ENCODE measurements at regions not wholly inside any gene's neighbourhood (a gene's known extent, or its start where the extent isn't known, plus 50 kb on each side); places are given as distances from the start of the nearest gene placed in this dataset.

GRCh38 chr5:86199287-86199686 is 418.5 kb upstream of the COX7C start:
- TF ChIP-seq IRF9 (tag; IDR thresholded peaks at IDR 0.05) = no peak
- TF ChIP-seq, protein P1, sequence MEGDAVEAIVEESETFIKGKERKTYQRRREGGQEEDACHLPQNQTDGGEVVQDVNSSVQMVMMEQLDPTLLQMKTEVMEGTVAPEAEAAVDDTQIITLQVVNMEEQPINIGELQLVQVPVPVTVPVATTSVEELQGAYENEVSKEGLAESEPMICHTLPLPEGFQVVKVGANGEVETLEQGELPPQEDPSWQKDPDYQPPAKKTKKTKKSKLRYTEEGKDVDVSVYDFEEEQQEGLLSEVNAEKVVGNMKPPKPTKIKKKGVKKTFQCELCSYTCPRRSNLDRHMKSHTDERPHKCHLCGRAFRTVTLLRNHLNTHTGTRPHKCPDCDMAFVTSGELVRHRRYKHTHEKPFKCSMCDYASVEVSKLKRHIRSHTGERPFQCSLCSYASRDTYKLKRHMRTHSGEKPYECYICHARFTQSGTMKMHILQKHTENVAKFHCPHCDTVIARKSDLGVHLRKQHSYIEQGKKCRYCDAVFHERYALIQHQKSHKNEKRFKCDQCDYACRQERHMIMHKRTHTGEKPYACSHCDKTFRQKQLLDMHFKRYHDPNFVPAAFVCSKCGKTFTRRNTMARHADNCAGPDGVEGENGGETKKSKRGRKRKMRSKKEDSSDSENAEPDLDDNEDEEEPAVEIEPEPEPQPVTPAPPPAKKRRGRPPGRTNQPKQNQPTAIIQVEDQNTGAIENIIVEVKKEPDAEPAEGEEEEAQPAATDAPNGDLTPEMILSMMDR (IDR thresholded peaks at IDR 0.05 in 2 of 3, conservative IDR thresholded peaks at IDR 0.05 in 1 of 3; ENCODE audit: insufficient read depth in 2 of 3, low read depth in 1 of 3, low read length in 3 of 3) = no peak
- TF ChIP-seq, protein P2, sequence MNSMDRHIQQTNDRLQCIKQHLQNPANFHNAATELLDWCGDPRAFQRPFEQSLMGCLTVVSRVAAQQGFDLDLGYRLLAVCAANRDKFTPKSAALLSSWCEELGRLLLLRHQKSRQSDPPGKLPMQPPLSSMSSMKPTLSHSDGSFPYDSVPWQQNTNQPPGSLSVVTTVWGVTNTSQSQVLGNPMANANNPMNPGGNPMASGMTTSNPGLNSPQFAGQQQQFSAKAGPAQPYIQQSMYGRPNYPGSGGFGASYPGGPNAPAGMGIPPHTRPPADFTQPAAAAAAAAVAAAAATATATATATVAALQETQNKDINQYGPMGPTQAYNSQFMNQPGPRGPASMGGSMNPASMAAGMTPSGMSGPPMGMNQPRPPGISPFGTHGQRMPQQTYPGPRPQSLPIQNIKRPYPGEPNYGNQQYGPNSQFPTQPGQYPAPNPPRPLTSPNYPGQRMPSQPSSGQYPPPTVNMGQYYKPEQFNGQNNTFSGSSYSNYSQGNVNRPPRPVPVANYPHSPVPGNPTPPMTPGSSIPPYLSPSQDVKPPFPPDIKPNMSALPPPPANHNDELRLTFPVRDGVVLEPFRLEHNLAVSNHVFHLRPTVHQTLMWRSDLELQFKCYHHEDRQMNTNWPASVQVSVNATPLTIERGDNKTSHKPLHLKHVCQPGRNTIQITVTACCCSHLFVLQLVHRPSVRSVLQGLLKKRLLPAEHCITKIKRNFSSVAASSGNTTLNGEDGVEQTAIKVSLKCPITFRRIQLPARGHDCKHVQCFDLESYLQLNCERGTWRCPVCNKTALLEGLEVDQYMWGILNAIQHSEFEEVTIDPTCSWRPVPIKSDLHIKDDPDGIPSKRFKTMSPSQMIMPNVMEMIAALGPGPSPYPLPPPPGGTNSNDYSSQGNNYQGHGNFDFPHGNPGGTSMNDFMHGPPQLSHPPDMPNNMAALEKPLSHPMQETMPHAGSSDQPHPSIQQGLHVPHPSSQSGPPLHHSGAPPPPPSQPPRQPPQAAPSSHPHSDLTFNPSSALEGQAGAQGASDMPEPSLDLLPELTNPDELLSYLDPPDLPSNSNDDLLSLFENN (IDR thresholded peaks at IDR 0.05; ENCODE audit: low read depth in 2 of 2, low read length in 2 of 2) = no peak
- TF ChIP-seq MTA1 (IDR thresholded peaks at IDR 0.05; ENCODE audit: borderline replicate concordance) = no peak
- TF ChIP-seq ZNF395 (CRISPR knock-in tag; IDR thresholded peaks at IDR 0.05) = no peak
- TF ChIP-seq, protein P3, sequence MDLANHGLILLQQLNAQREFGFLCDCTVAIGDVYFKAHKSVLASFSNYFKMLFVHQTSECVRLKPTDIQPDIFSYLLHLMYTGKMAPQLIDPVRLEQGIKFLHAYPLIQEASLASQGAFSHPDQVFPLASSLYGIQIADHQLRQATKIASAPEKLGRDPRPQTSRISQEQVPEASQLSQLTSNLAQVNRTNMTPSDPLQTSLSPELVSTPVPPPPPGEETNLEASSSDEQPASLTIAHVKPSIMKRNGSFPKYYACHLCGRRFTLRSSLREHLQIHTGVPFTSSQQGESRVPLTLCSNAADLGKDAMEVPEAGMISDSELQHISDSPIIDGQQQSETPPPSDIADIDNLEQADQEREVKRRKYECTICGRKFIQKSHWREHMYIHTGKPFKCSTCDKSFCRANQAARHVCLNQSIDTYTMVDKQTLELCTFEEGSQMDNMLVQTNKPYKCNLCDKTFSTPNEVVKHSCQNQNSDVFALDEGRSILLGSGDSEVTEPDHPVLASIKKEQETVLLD (IDR thresholded peaks at IDR 0.05) = no peak
- no peak for TF ChIP-seq EGR1 (conservative IDR thresholded peaks at IDR 0.05)
- no peak for TF ChIP-seq POLR2AphosphoS5 (IDR thresholded peaks at IDR 0.05; ENCODE audit: control insufficient read depth, insufficient read depth, low read depth, low read length)
- TF ChIP-seq EP300 (IDR thresholded peaks at IDR 0.05; ENCODE audit: low read length) = no peak
- no peak for TF ChIP-seq PHB2 (IDR thresholded peaks at IDR 0.05; ENCODE audit: low read depth)
- TF ChIP-seq NBN (IDR thresholded peaks at IDR 0.05; ENCODE audit: low read depth) = no peak
- no peak for TF ChIP-seq POLR2A (conservative IDR thresholded peaks at IDR 0.05)
- no peak for TF ChIP-seq KAT8 (IDR thresholded peaks at IDR 0.05; ENCODE audit: low read depth)
- no peak for TF ChIP-seq CUX1 (CRISPR knock-in tag; IDR thresholded peaks at IDR 0.05)
